Retinal pigment epithelial cell (primary cell): ENCODE measurements at regions not wholly inside any gene's neighbourhood (a gene's known extent, or its start where the extent isn't known, plus 50 kb on each side); places are given as distances from the start of the nearest gene placed in this dataset.

Source experiments
- DNase-seq: peaks from one replicate; pipeline ENCODE4 v3.0.0-alpha.2; 2010; ENCODE audit warnings: low read depth
- H3K4me3 ChIP-seq: 2 replicates; pipeline ENCODE4 v1.5.1; 2011; ENCODE audit warnings: mild to moderate bottlenecking, low read length, control low read depth, moderate library complexity
- TF ChIP-seq, protein P1 (sequence below): conservative IDR thresholded peaks from 2 replicates; pipeline ENCODE4 v1.5.1; 2011; ENCODE audit warnings: low read depth, low read length, control low read depth, inconsistent platforms

GRCh38 chr1:116256286-116256649 is 116.8 kb upstream of the ATP1A1 start:
- TF ChIP-seq, protein P1, sequence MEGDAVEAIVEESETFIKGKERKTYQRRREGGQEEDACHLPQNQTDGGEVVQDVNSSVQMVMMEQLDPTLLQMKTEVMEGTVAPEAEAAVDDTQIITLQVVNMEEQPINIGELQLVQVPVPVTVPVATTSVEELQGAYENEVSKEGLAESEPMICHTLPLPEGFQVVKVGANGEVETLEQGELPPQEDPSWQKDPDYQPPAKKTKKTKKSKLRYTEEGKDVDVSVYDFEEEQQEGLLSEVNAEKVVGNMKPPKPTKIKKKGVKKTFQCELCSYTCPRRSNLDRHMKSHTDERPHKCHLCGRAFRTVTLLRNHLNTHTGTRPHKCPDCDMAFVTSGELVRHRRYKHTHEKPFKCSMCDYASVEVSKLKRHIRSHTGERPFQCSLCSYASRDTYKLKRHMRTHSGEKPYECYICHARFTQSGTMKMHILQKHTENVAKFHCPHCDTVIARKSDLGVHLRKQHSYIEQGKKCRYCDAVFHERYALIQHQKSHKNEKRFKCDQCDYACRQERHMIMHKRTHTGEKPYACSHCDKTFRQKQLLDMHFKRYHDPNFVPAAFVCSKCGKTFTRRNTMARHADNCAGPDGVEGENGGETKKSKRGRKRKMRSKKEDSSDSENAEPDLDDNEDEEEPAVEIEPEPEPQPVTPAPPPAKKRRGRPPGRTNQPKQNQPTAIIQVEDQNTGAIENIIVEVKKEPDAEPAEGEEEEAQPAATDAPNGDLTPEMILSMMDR: no peak

DNA sequence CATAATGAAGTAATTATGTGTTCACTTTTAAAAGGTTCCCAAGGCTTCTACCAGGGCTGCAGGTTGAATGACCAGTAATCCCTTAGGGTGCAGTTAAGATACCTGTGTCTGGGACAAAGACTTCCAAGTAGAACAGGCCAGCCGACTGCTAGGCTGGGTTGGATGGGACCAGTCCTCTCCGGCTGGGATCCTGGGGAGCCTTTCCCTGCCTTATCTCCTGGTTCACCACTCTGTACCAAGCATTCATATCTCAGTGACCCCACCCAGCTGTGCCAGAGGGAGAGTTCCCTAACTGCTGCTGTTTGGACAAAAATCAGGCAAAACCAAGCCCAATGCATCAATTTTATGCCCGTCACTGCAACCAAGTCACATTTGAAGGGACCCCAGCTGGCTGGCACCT is 116.2 kb upstream of the ATP1A1 start:
- no peak overlapping the region for H3K4me3 ChIP-seq
- DNase-seq: no peak
- TF ChIP-seq, protein P1: no peak

More at GRCh38 chr1:116256286-116256649, 116.8 kb upstream of the ATP1A1 start:
- no peak overlapping the region for H3K4me3 ChIP-seq
- no peak for DNase-seq

DNA sequence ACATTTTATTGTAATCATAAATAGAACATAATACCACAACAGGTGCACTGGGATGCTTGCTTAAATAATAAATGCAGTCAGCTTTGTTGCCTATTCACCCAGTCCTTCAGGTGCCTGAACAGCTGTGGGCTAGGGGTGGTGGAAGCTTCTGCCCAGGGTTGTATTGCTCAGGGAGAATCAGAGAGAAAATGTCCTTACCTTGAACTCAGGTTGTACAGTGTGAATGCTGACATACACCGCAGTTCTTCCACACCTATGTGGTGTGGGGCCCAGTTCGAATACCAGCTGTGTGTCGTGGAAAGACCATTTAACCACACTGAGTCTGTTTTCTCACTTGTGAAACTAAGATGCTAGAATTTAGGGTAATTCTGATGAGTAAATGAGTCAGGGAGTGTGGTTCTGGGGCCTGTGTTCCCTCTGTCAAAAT is 115.7 kb upstream of the ATP1A1 start:
- H3K4me3 ChIP-seq: no peak overlapping the region
- TF ChIP-seq, protein P1: no peak
- no peak for DNase-seq

DNA sequence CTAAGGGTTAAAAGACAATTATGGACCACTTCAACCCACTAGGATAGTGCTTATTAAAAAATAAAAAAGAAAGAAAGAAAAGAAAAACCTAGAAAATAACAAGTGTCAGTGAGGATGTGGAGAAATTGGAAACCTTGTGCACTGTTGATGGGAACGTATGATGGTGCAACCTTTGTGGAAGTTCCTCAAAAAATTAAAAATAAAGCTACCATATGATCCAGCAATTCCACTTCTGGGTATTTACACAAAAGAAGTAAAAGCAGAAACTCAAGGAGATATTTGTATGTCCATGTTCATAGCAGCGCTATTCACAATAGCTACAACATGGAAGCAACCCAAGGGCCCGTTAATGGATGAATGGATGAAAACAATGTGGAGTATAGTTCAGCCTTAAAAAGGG is 115.2 kb upstream of the ATP1A1 start:
- TF ChIP-seq, protein P1: no peak
- no peak for DNase-seq
- H3K4me3 ChIP-seq: no peak overlapping the region

DNA sequence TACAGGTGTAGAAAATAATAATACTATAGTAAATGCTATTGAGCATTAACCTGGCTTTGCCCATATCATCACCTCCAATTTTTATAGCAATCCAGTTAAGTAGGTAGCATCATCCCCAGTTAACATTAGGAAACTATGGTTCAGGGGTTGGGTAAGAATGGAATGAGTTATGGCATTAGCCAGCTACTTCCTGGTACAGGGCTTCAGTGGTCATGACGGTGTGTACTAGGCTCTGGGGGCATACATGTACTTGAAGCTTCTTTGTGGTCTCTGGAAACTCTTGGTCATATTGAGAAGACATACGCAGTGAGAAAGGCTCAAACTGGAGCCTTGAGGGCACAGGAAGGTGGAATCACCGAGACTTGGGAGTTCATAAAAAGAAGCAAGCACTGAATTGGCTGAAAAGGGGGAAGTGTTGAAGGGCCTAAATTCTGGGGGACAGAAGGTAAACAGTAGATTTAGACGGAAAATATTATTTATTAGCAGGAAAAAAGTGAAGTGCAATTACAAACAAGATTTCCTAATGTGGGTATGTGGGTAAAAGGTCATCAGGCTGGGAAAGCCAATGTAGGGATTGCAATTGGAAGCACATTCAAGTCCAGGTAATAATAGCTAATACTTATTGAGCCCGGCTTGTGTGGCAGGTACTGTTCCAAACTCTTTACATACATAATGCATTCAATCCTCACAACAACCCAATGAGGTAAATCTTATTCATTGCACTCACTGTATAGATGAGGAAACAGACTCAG is 114.2 kb upstream of the ATP1A1 start:
- TF ChIP-seq, protein P1: no peak
- no peak for DNase-seq
- H3K4me3 ChIP-seq: no peak overlapping the region

DNA sequence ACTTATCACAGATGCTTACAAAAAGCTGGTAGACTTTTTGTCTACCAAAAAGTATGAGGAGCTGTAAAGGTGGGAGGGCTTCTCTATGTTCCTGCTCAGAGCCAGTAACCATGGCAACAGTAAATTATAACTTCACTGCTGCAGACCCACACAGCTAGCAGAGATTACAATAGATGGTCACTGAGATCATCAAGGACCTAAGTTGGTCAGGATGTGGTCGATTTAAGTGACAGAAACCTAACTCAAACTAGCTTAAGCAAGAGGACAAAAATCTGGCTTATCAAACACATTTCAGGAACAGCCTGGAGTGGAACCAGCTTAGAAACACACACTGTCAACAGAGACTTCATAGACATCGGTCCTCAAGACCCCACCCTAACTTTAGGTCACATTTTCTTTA is 113.4 kb upstream of the ATP1A1 start:
- TF ChIP-seq, protein P1: no peak
- H3K4me3 ChIP-seq: no peak overlapping the region
- no peak for DNase-seq

GRCh38 chr1:116260115-116260514 is 112.9 kb upstream of the ATP1A1 start:
- TF ChIP-seq, protein P1: no peak
- DNase-seq: no peak
- no peak overlapping the region for H3K4me3 ChIP-seq
